K562 (cell line): ENCODE measurements at regions not wholly inside any gene's neighbourhood (a gene's known extent, or its start where the extent isn't known, plus 50 kb on each side); places are given as distances from the start of the nearest gene placed in this dataset.

ENCODE experiments used
- ATAC-seq: fragments of 200-7000 bp; cut with Tn5 transposase; 3 replicates; pipeline ENCODE4 v1.9.1; 2020; ENCODE audit warnings: moderate library complexity
- BruUV-seq: library from RNA; stranded (reverse); fragments of 400-500 nt; replicated peaks from 2 replicates; lab custom pipeline; 2021; lab: Mats Ljungman, UMichigan
- CTCF ChIA-PET: fragments of 300-600 bp; formaldehyde crosslinking; extraction: SDS; loops from one replicate; lab custom pipeline; 2021; ENCODE audit warnings: low intra/inter-chr PET ratio; lab: Yijun Ruan, JAX
- POLR2A ChIA-PET: fragments of 300-600, 350-650 bp; sonication (Branson Sonifier 250); formaldehyde crosslinking; extraction: SDS; loops from one replicate; lab custom pipeline; 2021; ENCODE audit warnings: antibody characterized with exemption, inconsistent platforms; lab: Yijun Ruan, JAX
- DNase-seq, 4 experiments: peaks; one replicate each; pipeline versions ENCODE4 v3.0.0 to v3.0.0-alpha.2; 2011 to 2018; ENCODE audit warnings: low spot score in 3 of 4, mixed read lengths in 3 of 4; ENCODE audit errors: extremely low read depth in 1 of 4
- FAIRE-seq: peaks from 2 replicates; lab custom pipeline; 2011; peaks lifted over from hg19 to GRCh38; lab: Jason Lieb, UNC
- H2AFZ ChIP-seq: 2 replicates; pipeline ENCODE4 v1.6.0; 2011; ENCODE audit warnings: low read depth, low read length, control low read depth, inconsistent platforms
- H3K27ac ChIP-seq: fragments of 200-600 bp; 3 replicates; pipeline ENCODE4 v1.8.0; 2011; ENCODE audit warnings: low read depth, mild to moderate bottlenecking, control low read depth, inconsistent platforms, low read length, moderate library complexity, mixed read lengths; ENCODE audit errors: extremely low read depth
- H3K27me3 ChIP-seq, 2 experiments: fragments of 300-600 bp in 1 of 2; 2 replicates in 1 of 2; 3 replicates in 1 of 2; pipeline versions ENCODE4 v1.6.0 to v1.8.0; 2011; ENCODE audit warnings: inconsistent platforms in 2 of 2, low read length in 2 of 2, mild to moderate bottlenecking in 1 of 2, mixed read lengths in 1 of 2, moderate library complexity in 1 of 2; ENCODE audit not compliant: control insufficient read depth in 2 of 2, insufficient read depth in 2 of 2
- H3K36me3 ChIP-seq: fragments of 300-600 bp; 3 replicates; pipeline ENCODE4 v1.8.0; 2011; ENCODE audit warnings: mild to moderate bottlenecking, low read length, inconsistent platforms; ENCODE audit not compliant: control insufficient read depth, insufficient read depth
- H3K4me1 ChIP-seq, 2 experiments: fragments of 200-600 bp in 1 of 2; replicated peaks in 1 of 2; 2 replicates in 1 of 2; 3 replicates in 1 of 2; pipeline versions ENCODE4 v1.5.1 to v1.8.0; 2011; ENCODE audit warnings: inconsistent platforms in 2 of 2, low read length in 2 of 2, mild to moderate bottlenecking in 1 of 2, mixed read lengths in 1 of 2, moderate library complexity in 1 of 2; ENCODE audit not compliant: control insufficient read depth in 2 of 2, insufficient read depth in 2 of 2
- H3K4me2 ChIP-seq: 2 replicates; pipeline ENCODE4 v1.6.1; 2011; ENCODE audit warnings: low read length, control low read depth, inconsistent platforms, mixed read lengths; ENCODE audit not compliant: insufficient read depth
- H3K4me3 ChIP-seq: fragments of 200-600 bp; sonication (generic), shearing (Covaris generic); 2 replicates; pipeline ENCODE4 v1.5.1; 2016; ENCODE audit warnings: control low read depth, inconsistent platforms
- H3K79me2 ChIP-seq: fragments of 200-600 bp; 3 replicates; pipeline ENCODE4 v1.8.0; 2011; ENCODE audit warnings: low read length, inconsistent platforms; ENCODE audit not compliant: control insufficient read depth, insufficient read depth
- H3K9ac ChIP-seq, 2 experiments: 2 replicates each; pipeline versions ENCODE4 v1.6.0 to v1.6.1; 2011; ENCODE audit warnings: low read depth in 2 of 2, low read length in 2 of 2, control low read depth in 1 of 2, inconsistent platforms in 1 of 2, mild to moderate bottlenecking in 1 of 2, mixed read lengths in 1 of 2; ENCODE audit not compliant: insufficient read depth in 1 of 2
- H3K9me1 ChIP-seq: one replicate; pipeline ENCODE4 v1.6.0; 2011; ENCODE audit warnings: inconsistent platforms, mild to moderate bottlenecking, low read length, moderate library complexity; ENCODE audit not compliant: control insufficient read depth, insufficient read depth
- H3K9me3 ChIP-seq: replicated peaks from 2 replicates; pipeline ENCODE4 v1.5.1; 2011; ENCODE audit warnings: low read depth, low read length, inconsistent platforms; ENCODE audit not compliant: control insufficient read depth, insufficient read depth
- H4K20me1 ChIP-seq: replicated peaks from 2 replicates; pipeline ENCODE4 v1.6.1; 2011; ENCODE audit warnings: low read length, inconsistent platforms, mixed read lengths; ENCODE audit not compliant: control insufficient read depth, insufficient read depth
- C11orf30 ChIP-seq: fragments of 450-650 bp; IDR thresholded peaks from 2 replicates; pipeline ENCODE4 v1.6.1; 2016; ENCODE audit warnings: low read depth, mild to moderate bottlenecking
- ETV1 ChIP-seq: fragments of 450-650 bp; conservative IDR thresholded peaks from 2 replicates; pipeline ENCODE4 v1.6.1; 2016; ENCODE audit warnings: missing genetic modification characterization, control low read depth, low read depth, missing compliant biosample characterization
- FOXK1 ChIP-seq: sonication (generic); formaldehyde crosslinking; IDR thresholded peaks from 2 replicates; pipeline ENCODE4 v1.8.0; 2022; ENCODE audit warnings: missing genetic modification reagents, mild to moderate bottlenecking, borderline replicate concordance
- GABPA ChIP-seq: fragments of 200-800 bp; sonication (Bioruptor generic); conservative IDR thresholded peaks from 2 replicates; pipeline ENCODE4 v1.6.1; 2016; ENCODE audit warnings: low read depth, missing genetic modification characterization, missing compliant biosample characterization
- HIVEP1 ChIP-seq: fragments of 250-450 bp; sonication (Bioruptor Pico); IDR thresholded peaks from 2 replicates; pipeline ENCODE4 v1.4.0; 2020; ENCODE audit warnings: mild to moderate bottlenecking
- HMG20B ChIP-seq: fragments of 250-450 bp; sonication (Bioruptor Pico); IDR thresholded peaks from 2 replicates; pipeline ENCODE4 v1.5.0; 2021; ENCODE audit warnings: mild to moderate bottlenecking
- HNRNPUL1 ChIP-seq: fragments of 200-400 bp; formaldehyde crosslinking; IDR thresholded peaks from 2 replicates; pipeline ENCODE4 v1.6.1; 2017; ENCODE audit warnings: low read length
- MAFF ChIP-seq: IDR thresholded peaks from 2 replicates; pipeline ENCODE4 v1.6.1; 2012; ENCODE audit warnings: low read length, improper control_type of control experiment
- MAFG ChIP-seq: fragments of 450-650 bp; conservative IDR thresholded peaks from 2 replicates; pipeline ENCODE4 v1.6.1; 2016; ENCODE audit warnings: missing genetic modification characterization, missing compliant biosample characterization
- MAFK ChIP-seq: IDR thresholded peaks from 2 replicates; pipeline ENCODE4 v1.6.1; 2011; ENCODE audit warnings: low read length, improper control_type of control experiment
- MCM5 ChIP-seq: fragments of 450-650 bp; IDR thresholded peaks from 2 replicates; pipeline ENCODE4 v1.6.1; 2016; ENCODE audit warnings: low read depth
- MCM7 ChIP-seq, 2 experiments: fragments of 450-650 bp; IDR thresholded peaks; 2 replicates each; pipeline ENCODE4 v1.6.1; 2016 to 2018
- MED1 ChIP-seq: sonication (generic); formaldehyde crosslinking; IDR thresholded peaks from 2 replicates; pipeline ENCODE4 v1.8.1; 2023; ENCODE audit warnings: missing genetic modification reagents, borderline replicate concordance
- NFE2L1 ChIP-seq: fragments of 450-650 bp; IDR thresholded peaks from 2 replicates; pipeline ENCODE4 v1.6.1; 2016; ENCODE audit warnings: missing genetic modification characterization, low read depth, mild to moderate bottlenecking, missing compliant biosample characterization, moderate library complexity, borderline replicate concordance
- TFAM ChIP-seq: fragments of 250-450 bp; sonication (Bioruptor Pico); conservative IDR thresholded peaks from 2 replicates; pipeline ENCODE4 v1.5.0; 2021; ENCODE audit warnings: mild to moderate bottlenecking, moderate library complexity
- ZBTB1 ChIP-seq: sonication (generic); formaldehyde crosslinking; IDR thresholded peaks from 2 replicates; pipeline ENCODE4 v1.8.1; 2023; ENCODE audit warnings: missing genetic modification reagents, low read depth, mild to moderate bottlenecking, borderline replicate concordance
- ZFP36 ChIP-seq: fragments of 150-350 bp; IDR thresholded peaks from 2 replicates; pipeline ENCODE4 v1.6.1; 2018; ENCODE audit warnings: low read length, low read depth; ENCODE audit not compliant: partially characterized antibody
- ZNF316 ChIP-seq: fragments of 450-650 bp; IDR thresholded peaks from 2 replicates; pipeline ENCODE4 v1.6.1; 2016
- ZNF75A ChIP-seq: fragments of 450-650 bp; formaldehyde crosslinking; IDR thresholded peaks from 2 replicates; pipeline ENCODE4 v1.4.0; 2020; ENCODE audit warnings: mild to moderate bottlenecking
- WGBS: fragments of 100-300 bp; shearing (Covaris generic); methylation state at CpG from one replicate; pipeline ENCODE4 v1.1.6; 2016; ENCODE audit warnings: low coverage, mixed read lengths; ENCODE audit not compliant: insufficient coverage; ENCODE audit errors: missing lambda C conversion rate; 5-methylcytosine and 5-hydroxymethylcytosine counted together
- in situ Hi-C: fragments of 300-500 bp; cut with MboI; formaldehyde crosslinking; loops from 4 replicates; pipeline ENCODE4 v1.15.0; 2018; ENCODE audit warnings: inconsistent platforms, mixed read lengths
- intact Hi-C: fragments of 100-400 bp; cut with micrococcal nuclease; formaldehyde crosslinking; loops from 2 replicates; pipeline ENCODE4 v1.14.2; 2022
- TF ChIP-seq, protein P1 (sequence below): fragments of 450-650 bp; IDR thresholded peaks from 2 replicates; pipeline ENCODE4 v1.6.1; 2018; ENCODE audit not compliant: partially characterized antibody

DNA sequence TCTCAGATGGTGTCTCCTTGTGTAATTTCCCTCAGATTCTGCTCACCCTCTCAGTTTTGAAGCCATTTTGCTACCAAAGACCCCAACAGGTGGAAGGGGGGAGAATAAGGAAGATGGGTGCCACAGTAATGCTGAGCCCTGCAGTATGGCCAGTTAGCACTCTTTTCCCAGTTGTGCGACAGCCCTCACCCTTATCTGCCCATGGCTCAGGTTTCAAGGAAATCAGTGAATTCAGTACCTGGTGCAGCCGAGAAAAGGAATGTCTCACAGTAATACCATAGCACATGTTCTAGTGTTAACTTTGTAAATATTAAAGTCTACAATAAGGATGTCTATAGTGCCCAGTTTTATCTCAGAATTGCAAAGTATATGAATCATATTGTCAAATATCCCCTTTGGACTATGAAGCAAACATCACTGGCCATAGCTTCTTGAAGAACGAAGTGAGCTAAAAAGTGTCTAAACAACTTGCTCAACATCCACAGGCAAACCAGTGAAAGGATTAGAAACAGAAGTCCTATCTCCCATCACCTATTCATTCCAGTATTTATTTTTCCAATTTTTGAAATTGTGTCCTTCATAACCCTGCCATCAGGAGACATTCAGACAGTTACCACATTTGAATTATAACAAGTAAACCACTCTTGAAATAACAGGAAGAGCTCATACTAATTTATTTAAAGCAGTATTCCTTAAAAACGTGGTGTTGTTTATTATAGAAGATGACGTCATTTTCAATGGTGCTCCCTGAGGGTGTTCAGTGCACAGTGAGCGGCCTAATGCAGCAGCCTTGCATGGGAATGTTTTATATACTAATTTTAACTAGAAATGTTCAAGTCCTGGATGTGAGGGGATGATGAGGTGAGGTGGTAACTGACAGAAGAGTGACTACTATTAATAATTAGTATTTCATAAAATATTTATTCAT lies 366.2 kb downstream of the TFAP2A start (continued):
- no peak for TF ChIP-seq GABPA
- no peak for TF ChIP-seq MCM5
- TF ChIP-seq, all 486 proteins: peak for 4

DNA sequence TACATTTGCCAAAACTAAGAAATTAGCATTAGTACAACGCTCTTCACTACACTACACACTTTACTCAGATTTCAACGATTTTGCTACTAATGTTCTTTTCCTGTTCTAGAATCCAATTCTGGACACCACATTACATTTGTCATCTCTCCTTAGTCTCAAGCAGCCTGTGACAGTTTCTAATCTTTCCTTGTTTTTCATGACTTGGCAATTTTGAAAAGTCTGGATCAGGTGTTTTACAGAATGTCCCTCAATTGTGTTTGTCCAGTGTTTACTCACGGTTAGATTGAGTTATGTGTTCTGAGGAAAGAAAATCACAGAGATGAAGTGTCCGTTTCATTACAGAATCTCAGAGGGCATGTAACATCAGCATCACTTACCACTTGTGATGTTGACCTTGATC lies 372.6 kb downstream of the TFAP2A start:
- CTCF ChIA-PET = no interaction called here
- H3K36me3 ChIP-seq = no peaks in the 10 kb centered on the region
- no peak overlapping the region for H2AFZ ChIP-seq
- no peak overlapping the region for H3K4me3 ChIP-seq
- H3K9ac ChIP-seq = no peak overlapping the region
- FAIRE-seq = no peak
- BruUV-seq = no TSS peak
- no peaks in the 10 kb centered on the region for H3K9me3 ChIP-seq
- WGBS = 2% methylated on average over 4 of the region's 4 CpGs
- intact Hi-C loops = no loop called here
- DNase-seq = no peak
- POLR2A ChIA-PET = no interaction called here
- in situ Hi-C loops = no loop called here
- H3K4me1 ChIP-seq = no peaks in the 10 kb centered on the region
- ATAC-seq = no peak
- H3K79me2 ChIP-seq = no peaks in the 10 kb centered on the region
- no peak overlapping the region for H3K4me2 ChIP-seq
- H3K27me3 ChIP-seq = no peaks in the 10 kb centered on the region
- H3K9me1 ChIP-seq = no peaks in the 10 kb centered on the region
- H4K20me1 ChIP-seq = no peaks in the 10 kb centered on the region
- no peak overlapping the region for H3K27ac ChIP-seq
- TF ChIP-seq ZFP36 (no peak), MCM7 (IDR thresholded peaks at IDR 0.05) (no peak), MAFF (peak; percentile 71), MAFK (peak; percentile 71), MAFG (tag) (peak; percentile 87), C11orf30 (peak; percentile 82), MED1 (CRISPR knock-in tag) (no peak), HIVEP1 (no peak), ZNF75A (CRISPR knock-in tag) (no peak), HNRNPUL1 (no peak), FOXK1 (no peak), TFAM (CRISPR knock-in tag) (no peak), ZNF316 (peak; percentile 89), NFE2L1 (tag) (0 out of 2 replicates have a peak, but pooled peaks have one; percentile 31), ZBTB1 (no peak), ETV1 (tag) (no peak), HMG20B (CRISPR knock-in tag) (no peak)
- TF ChIP-seq, protein P1, sequence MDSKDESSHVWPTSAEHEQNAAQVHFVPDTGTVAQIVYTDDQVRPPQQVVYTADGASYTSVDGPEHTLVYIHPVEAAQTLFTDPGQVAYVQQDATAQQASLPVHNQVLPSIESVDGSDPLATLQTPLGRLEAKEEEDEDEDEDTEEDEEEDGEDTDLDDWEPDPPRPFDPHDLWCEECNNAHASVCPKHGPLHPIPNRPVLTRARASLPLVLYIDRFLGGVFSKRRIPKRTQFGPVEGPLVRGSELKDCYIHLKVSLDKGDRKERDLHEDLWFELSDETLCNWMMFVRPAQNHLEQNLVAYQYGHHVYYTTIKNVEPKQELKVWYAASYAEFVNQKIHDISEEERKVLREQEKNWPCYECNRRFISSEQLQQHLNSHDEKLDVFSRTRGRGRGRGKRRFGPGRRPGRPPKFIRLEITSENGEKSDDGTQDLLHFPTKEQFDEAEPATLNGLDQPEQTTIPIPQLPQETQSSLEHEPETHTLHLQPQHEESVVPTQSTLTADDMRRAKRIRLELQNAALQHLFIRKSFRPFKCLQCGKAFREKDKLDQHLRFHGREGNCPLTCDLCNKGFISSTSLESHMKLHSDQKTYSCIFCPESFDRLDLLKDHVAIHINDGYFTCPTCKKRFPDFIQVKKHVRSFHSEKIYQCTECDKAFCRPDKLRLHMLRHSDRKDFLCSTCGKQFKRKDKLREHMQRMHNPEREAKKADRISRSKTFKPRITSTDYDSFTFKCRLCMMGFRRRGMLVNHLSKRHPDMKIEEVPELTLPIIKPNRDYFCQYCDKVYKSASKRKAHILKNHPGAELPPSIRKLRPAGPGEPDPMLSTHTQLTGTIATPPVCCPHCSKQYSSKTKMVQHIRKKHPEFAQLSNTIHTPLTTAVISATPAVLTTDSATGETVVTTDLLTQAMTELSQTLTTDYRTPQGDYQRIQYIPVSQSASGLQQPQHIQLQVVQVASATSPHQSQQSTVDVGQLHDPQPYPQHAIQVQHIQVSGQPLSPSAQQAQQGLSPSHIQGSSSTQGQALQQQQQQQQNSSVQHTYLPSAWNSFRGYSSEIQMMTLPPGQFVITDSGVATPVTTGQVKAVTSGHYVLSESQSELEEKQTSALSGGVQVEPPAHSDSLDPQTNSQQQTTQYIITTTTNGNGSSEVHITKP = no peak
